Gastrocnemius medialis (tissue), 4 donors: ENCODE measurements at regions not wholly inside any gene's neighbourhood (a gene's known extent, or its start where the extent isn't known, plus 50 kb on each side); places are given as distances from the start of the nearest gene placed in this dataset.

Experiments
- ATAC-seq, 2 donors: fragments of 150-250 bp; one replicate each; pipeline ENCODE4 v1.9.1; 2016
- DNase-seq, 2 donors: peaks; one replicate each; pipeline ENCODE4 v3.0.0-alpha.2; 2019
- H3K27ac ChIP-seq, 4 donors: fragments of 200-600 bp; sonication (generic); 1 replicate in 1 of 4; 2 replicates in 3 of 4; pipeline ENCODE4 v1.5.1; 2016 to 2018; ENCODE audit warnings: mild to moderate bottlenecking in 2 of 4, moderate library complexity in 1 of 4
- H3K27me3 ChIP-seq, 3 donors: fragments of 200-600 bp; sonication (generic) in 2 of 3; 1 replicate in 1 of 3; 2 replicates in 2 of 3; pipeline versions ENCODE4 v1.5.1 to v1.6.0; 2016 to 2019; ENCODE audit warnings: mild to moderate bottlenecking in 1 of 3, moderate library complexity in 1 of 3
- H3K36me3 ChIP-seq, 2 donors: fragments of 200-600 bp; sonication (generic) in 1 of 2; one replicate each; pipeline ENCODE4 v1.5.1; 2017 to 2018
- H3K4me1 ChIP-seq, 2 donors: fragments of 200-600 bp; sonication (generic) in 1 of 2; one replicate each; pipeline ENCODE4 v1.5.1; 2016 to 2017; ENCODE audit warnings: mild to moderate bottlenecking in 2 of 2
- H3K4me3 ChIP-seq, 4 donors: fragments of 200-600 bp; sonication (generic) in 3 of 4; 1 replicate in 1 of 4; 2 replicates in 3 of 4; pipeline ENCODE4 v1.5.1; 2016 to 2019; ENCODE audit warnings: mild to moderate bottlenecking in 2 of 4
- H3K9me3 ChIP-seq, 3 donors: fragments of 200-600 bp; sonication (generic) in 2 of 3; 1 replicate in 1 of 3; 2 replicates in 2 of 3; pipeline ENCODE4 v1.5.1; 2016 to 2019
- POLR2A ChIP-seq, 2 donors: fragments of 450-650 bp; IDR thresholded peaks; one replicate each; pipeline ENCODE4 v1.6.1; 2017; ENCODE audit warnings: antibody characterized with exemption in 2 of 2, mild to moderate bottlenecking in 2 of 2, moderate library complexity in 2 of 2
- in situ Hi-C, 4 donors: fragments of 200-750 bp; cut with MboI; loops; one replicate each; pipeline versions ENCODE4 v1.15.0 to v1.8.0; 2017; ENCODE audit warnings: low sequenced_read_pairs in 4 of 4
- intact Hi-C: fragments of 100-400 bp; cut with DNase I; formaldehyde crosslinking; loops from one replicate; pipeline ENCODE4 v1.15.1; 2023; ENCODE audit warnings: low total_unique reads
- TF ChIP-seq, protein P1 (sequence below), 5 experiments: fragments of 450-650 bp in 3 of 5; fragments of 200-600 bp in 2 of 5; sonication (generic) in 2 of 5; IDR thresholded peaks in 4 of 5; conservative IDR thresholded peaks in 1 of 5; 1 replicate in 4 of 5; 2 replicates in 1 of 5; pipeline ENCODE4 v1.5.1; 2016 to 2019; ENCODE audit warnings: antibody characterized with exemption in 5 of 5, mild to moderate bottlenecking in 3 of 5, moderate library complexity in 3 of 5

DNA sequence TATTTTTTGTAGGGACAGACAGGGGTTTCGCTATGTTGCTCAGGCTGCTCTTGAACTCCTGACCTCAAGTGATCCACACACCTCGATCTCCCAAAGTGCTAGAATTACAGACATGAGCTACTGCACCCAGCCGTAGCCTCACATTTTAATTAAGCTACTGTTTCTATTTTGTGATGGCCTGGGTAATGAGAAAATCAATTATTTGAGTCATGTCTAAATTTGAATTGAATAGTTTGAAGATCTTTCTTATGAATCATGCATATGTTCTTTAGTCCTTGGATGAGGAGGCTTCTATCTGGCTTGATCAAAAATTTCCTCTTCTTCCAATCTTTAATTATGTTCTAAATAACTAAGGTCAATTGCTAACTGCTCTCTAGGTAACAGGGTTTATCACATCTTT lies 175.0 kb downstream of the REEP3 start:
- ATAC-seq = no peak
- Histone ChIP-seq H3K27me3 (no peaks in the 10 kb centered on the region), H3K4me1 (peaks cover 25 to 43% of the 10 kb centered on the region in 2 donors), H3K36me3 (no peaks in the 10 kb centered on the region), H3K4me3 (no peak overlapping the region), H3K27ac (no peak overlapping the region), H3K9me3 (no peaks in the 10 kb centered on the region)
- intact Hi-C loops = no loop called here
- DNase-seq = no peak
- in situ Hi-C loops = no loop called here
- TF ChIP-seq POLR2A (IDR thresholded peaks at IDR 0.05) = no peak

DNA sequence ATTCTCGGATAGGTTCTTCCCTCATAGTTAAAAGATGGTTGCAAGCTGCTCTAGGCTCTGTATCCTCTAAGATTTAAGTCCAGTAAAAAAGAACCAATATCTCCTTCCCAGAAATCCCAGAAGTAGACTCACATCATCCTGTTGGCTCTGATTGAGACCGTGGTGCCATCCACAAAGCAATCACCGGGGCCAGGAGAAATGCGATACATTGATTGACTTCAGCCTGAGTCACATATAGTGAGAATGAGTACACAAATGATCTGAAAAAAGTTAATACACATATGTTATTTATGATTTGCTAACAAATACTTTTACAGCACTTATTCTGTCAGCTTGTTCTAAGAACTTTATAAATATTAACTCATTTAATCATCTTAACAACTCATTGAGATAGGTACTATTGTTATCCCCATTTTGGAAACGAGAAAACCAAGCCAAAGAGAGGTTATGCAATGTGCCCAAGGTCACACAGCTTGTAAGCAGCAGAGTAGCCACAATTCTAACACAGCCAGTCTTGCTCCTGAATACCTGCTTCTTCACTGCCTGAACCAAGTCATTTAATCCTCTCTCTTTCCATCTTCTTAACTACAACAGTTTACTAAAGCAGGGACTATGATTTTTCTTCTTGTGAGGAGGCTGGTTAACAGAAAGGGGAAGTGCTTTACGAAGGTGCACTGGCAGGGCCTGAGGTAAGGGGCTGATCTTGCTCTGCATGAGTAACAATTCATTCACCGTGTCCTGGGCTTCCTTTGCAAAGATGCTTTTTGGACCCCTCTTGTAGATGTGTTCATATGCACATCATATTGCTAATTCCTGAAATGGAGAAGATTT lies 177.0 kb downstream of the REEP3 start:
- intact Hi-C loops = no loop called here
- TF ChIP-seq POLR2A (IDR thresholded peaks at IDR 0.05) = no peak
- TF ChIP-seq, protein P1, sequence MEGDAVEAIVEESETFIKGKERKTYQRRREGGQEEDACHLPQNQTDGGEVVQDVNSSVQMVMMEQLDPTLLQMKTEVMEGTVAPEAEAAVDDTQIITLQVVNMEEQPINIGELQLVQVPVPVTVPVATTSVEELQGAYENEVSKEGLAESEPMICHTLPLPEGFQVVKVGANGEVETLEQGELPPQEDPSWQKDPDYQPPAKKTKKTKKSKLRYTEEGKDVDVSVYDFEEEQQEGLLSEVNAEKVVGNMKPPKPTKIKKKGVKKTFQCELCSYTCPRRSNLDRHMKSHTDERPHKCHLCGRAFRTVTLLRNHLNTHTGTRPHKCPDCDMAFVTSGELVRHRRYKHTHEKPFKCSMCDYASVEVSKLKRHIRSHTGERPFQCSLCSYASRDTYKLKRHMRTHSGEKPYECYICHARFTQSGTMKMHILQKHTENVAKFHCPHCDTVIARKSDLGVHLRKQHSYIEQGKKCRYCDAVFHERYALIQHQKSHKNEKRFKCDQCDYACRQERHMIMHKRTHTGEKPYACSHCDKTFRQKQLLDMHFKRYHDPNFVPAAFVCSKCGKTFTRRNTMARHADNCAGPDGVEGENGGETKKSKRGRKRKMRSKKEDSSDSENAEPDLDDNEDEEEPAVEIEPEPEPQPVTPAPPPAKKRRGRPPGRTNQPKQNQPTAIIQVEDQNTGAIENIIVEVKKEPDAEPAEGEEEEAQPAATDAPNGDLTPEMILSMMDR (IDR thresholded peaks at IDR 0.05 in 4 of 5, conservative IDR thresholded peaks at IDR 0.05 in 1 of 5) = no peak
- no peaks in the 10 kb centered on the region for H3K27me3 ChIP-seq
- peaks cover 39 to 51% of the 10 kb centered on the region in 2 donors for H3K4me1 ChIP-seq
- in situ Hi-C loops = no loop called here
- H3K36me3 ChIP-seq = no peaks in the 10 kb centered on the region
- no peak overlapping the region for H3K27ac ChIP-seq
- DNase-seq (no peak), ATAC-seq (no peak)
- no peaks in the 10 kb centered on the region for H3K9me3 ChIP-seq
- no peak overlapping the region for H3K4me3 ChIP-seq

DNA sequence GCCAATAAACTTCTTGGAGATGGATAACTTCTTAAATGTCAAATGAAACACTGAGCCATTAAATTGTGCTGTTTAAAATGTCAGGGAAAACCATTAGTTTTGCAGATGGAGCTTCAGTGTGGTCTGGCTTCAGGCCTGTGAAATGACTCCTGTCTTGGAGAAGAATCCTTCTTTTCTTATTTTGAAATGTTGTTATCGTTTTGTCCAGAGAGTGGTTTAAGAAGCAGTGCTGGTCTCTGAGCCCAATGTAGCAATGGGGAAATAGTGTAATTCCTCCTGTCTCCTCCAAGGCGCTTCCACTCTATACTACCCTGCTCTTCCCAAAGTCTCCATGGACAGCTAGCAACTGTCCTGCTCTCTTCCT lies 177.6 kb downstream of the REEP3 start:
- intact Hi-C loops = no loop called here
- no peaks in the 10 kb centered on the region for H3K27me3 ChIP-seq
- DNase-seq (no peak), ATAC-seq (no peak)
- in situ Hi-C loops = no loop called here
- H3K36me3 ChIP-seq = no peaks in the 10 kb centered on the region
- no peaks in the 10 kb centered on the region for H3K9me3 ChIP-seq
- peaks cover 45 to 57% of the 10 kb centered on the region in 2 donors for H3K4me1 ChIP-seq
- peak overlapping the region; percentile 81 to 91 (median 85) for H3K27ac ChIP-seq
- TF ChIP-seq POLR2A (IDR thresholded peaks at IDR 0.05) = no peak
- TF ChIP-seq, protein P1 (IDR thresholded peaks at IDR 0.05 in 4 of 5, conservative IDR thresholded peaks at IDR 0.05 in 1 of 5) = no peak
- H3K4me3 ChIP-seq = no peak overlapping the region

DNA sequence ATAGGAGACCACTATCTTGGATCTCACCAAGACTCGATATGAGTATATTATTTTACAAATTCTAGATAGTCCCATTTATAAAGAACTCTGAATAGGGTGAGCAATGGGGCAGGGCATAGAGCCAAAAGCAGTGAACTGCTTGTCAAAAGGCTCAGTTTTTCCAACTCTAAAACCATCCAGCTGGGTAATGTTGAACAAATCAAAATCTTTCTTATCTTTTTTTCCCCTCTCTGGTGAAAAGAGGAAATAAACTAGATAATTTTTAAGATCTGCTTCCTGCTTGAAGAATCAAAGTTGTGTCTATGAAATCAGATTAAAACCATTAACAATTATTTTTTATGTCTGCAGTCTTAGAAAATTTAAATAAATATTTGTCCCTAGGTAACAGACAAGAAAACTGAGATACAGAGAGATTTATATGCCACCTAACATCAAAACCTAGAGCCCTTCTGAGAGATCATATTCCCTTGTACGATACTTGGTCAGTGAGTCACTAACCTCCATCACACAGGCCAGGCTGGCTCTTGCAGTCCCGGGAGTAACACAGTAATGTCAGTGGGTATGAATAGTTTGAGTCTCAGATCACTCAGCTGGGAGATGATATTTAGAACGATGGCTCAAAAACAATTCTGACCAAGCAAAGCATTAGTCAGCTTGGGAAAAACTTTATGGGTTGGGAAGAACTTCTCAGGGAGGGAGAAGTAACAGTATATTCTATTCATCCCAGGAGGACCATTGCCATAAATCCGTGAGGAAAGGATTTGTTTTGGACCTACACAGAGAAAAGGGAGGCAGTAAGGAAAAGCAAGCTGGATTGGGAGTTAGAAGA lies 178.8 kb downstream of the REEP3 start:
- TF ChIP-seq, protein P1 (IDR thresholded peaks at IDR 0.05 in 4 of 5, conservative IDR thresholded peaks at IDR 0.05 in 1 of 5) = no peak
- TF ChIP-seq POLR2A (IDR thresholded peaks at IDR 0.05) = no peak
- peak; percentile 79 to 82 for DNase-seq
- no peaks in the 10 kb centered on the region for H3K9me3 ChIP-seq
- no peaks in the 10 kb centered on the region for H3K27me3 ChIP-seq
- no peak overlapping the region for H3K4me3 ChIP-seq
- peaks cover 45 to 60% of the 10 kb centered on the region in 2 donors for H3K4me1 ChIP-seq
- peak overlapping the region; percentile 81 to 91 (median 85) for H3K27ac ChIP-seq
- in situ Hi-C loops (loop anchor here in 2 of 4 donors (25.0 kb wide), 3 partner anchors 188 to 1638 kb away; partner anchors contain the start of gene REEP3 (in 1 of the 2)), intact Hi-C loops (loop anchor here (1.0 to 5.0 kb wide), 2 partner anchors 70 to 113 kb away; no protein-coding TSS in a partner anchor)
- no peaks in the 10 kb centered on the region for H3K36me3 ChIP-seq
- peak; percentile 97 to 98 for ATAC-seq
